ENCODE measurements at regions not wholly inside any gene's neighbourhood (a gene's known extent, or its start where the extent isn't known, plus 50 kb on each side); places are given as distances from the start of the nearest gene placed in this dataset.

GRCh38 chr5:169445191-169445590 is 138.4 kb upstream of the SPDL1 start:
- Histone ChIP-seq H3K36me3 (ENCODE audit: control insufficient read depth in 2 of 2, insufficient read depth in 1 of 2, low read length in 2 of 2) (no peaks in the 10 kb centered on the region), H3K4me3 (ENCODE audit: low read depth, low read length) (no peak overlapping the region), H3K9me3 (ENCODE audit: control insufficient read depth, insufficient read depth, low read depth, low read length) (no peaks in the 10 kb centered on the region), H3K27ac (ENCODE audit: extremely low read depth, low read depth, low read length) (no peak overlapping the region), H3K4me1 (ENCODE audit: control insufficient read depth, insufficient read depth, low read length) (peaks cover 8% of the 10 kb centered on the region)
- ChIA-PET CTCF (no interaction called here), POLR2A (no interaction called here)
- TF ChIP-seq ZNF660 (tag by site-specific recombination; IDR thresholded peaks at IDR 0.05): 0 out of 2 replicates have a peak, but pooled peaks have one; percentile 69
- no peak for TF ChIP-seq ZNF24 (tag by site-specific recombination; IDR thresholded peaks at IDR 0.05)

GRCh38 chr5:169442913-169443784 is 140.4 kb upstream of the SPDL1 start:
- POLR2A ChIA-PET: no interaction called here
- no peak overlapping the region for H3K4me3 ChIP-seq (ENCODE audit: low read depth, low read length)
- peaks cover 8% of the 10 kb centered on the region for H3K4me1 ChIP-seq (ENCODE audit: control insufficient read depth, insufficient read depth, low read length)
- H3K9me3 ChIP-seq (ENCODE audit: control insufficient read depth, insufficient read depth, low read depth, low read length): no peaks in the 10 kb centered on the region
- TF ChIP-seq HOXC10 (CRISPR knock-in tag; IDR thresholded peaks at IDR 0.05): no peak
- no peak for TF ChIP-seq ZNF704 (tag by site-specific recombination; IDR thresholded peaks at IDR 0.05)
- no peak for TF ChIP-seq ZBTB20 (tag by site-specific recombination; IDR thresholded peaks at IDR 0.05)
- TF ChIP-seq ZSCAN30 (tag by site-specific recombination; IDR thresholded peaks at IDR 0.05): no peak
- TF ChIP-seq ZNF544 (tag by site-specific recombination; IDR thresholded peaks at IDR 0.05): no peak
- TF ChIP-seq, protein P1, sequence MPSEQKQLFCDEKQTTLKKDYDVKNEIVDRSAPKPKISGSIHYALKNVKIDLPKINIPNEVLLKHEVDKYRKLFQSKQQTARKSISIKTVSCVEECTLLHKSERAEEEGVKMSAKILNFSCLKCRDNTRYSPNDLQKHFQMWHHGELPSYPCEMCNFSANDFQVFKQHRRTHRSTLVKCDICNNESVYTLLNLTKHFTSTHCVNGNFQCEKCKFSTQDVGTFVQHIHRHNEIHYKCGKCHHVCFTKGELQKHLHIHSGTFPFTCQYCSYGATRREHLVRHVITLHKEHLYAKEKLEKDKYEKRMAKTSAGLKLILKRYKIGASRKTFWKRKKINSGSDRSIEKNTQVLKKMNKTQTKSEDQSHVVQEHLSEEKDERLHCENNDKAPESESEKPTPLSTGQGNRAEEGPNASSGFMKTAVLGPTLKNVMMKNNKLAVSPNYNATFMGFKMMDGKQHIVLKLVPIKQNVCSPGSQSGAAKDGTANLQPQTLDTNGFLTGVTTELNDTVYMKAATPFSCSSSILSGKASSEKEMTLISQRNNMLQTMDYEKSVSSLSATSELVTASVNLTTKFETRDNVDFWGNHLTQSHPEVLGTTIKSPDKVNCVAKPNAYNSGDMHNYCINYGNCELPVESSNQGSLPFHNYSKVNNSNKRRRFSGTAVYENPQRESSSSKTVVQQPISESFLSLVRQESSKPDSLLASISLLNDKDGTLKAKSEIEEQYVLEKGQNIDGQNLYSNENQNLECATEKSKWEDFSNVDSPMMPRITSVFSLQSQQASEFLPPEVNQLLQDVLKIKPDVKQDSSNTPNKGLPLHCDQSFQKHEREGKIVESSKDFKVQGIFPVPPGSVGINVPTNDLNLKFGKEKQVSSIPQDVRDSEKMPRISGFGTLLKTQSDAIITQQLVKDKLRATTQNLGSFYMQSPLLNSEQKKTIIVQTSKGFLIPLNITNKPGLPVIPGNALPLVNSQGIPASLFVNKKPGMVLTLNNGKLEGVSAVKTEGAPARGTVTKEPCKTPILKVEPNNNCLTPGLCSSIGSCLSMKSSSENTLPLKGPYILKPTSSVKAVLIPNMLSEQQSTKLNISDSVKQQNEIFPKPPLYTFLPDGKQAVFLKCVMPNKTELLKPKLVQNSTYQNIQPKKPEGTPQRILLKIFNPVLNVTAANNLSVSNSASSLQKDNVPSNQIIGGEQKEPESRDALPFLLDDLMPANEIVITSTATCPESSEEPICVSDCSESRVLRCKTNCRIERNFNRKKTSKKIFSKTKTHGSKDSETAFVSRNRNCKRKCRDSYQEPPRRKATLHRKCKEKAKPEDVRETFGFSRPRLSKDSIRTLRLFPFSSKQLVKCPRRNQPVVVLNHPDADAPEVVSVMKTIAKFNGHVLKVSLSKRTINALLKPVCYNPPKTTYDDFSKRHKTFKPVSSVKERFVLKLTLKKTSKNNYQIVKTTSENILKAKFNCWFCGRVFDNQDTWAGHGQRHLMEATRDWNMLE (tag by site-specific recombination; conservative IDR thresholded peaks at IDR 0.05; ENCODE audit: low read depth): no peak
- no peak for TF ChIP-seq ZNF600 (tag by site-specific recombination; IDR thresholded peaks at IDR 0.05)
- TF ChIP-seq, protein P2, sequence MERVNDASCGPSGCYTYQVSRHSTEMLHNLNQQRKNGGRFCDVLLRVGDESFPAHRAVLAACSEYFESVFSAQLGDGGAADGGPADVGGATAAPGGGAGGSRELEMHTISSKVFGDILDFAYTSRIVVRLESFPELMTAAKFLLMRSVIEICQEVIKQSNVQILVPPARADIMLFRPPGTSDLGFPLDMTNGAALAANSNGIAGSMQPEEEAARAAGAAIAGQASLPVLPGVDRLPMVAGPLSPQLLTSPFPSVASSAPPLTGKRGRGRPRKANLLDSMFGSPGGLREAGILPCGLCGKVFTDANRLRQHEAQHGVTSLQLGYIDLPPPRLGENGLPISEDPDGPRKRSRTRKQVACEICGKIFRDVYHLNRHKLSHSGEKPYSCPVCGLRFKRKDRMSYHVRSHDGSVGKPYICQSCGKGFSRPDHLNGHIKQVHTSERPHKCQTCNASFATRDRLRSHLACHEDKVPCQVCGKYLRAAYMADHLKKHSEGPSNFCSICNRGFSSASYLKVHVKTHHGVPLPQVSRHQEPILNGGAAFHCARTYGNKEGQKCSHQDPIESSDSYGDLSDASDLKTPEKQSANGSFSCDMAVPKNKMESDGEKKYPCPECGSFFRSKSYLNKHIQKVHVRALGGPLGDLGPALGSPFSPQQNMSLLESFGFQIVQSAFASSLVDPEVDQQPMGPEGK (tag by site-specific recombination; IDR thresholded peaks at IDR 0.05): no peak
- TF ChIP-seq ZNF48 (tag by site-specific recombination; IDR thresholded peaks at IDR 0.05): no peak
- no peak for TF ChIP-seq ZNF571 (tag by site-specific recombination; IDR thresholded peaks at IDR 0.05)
- TF ChIP-seq ZFP3 (tag by site-specific recombination; IDR thresholded peaks at IDR 0.05; ENCODE audit: low read depth): no peak
- TF ChIP-seq, protein P3, sequence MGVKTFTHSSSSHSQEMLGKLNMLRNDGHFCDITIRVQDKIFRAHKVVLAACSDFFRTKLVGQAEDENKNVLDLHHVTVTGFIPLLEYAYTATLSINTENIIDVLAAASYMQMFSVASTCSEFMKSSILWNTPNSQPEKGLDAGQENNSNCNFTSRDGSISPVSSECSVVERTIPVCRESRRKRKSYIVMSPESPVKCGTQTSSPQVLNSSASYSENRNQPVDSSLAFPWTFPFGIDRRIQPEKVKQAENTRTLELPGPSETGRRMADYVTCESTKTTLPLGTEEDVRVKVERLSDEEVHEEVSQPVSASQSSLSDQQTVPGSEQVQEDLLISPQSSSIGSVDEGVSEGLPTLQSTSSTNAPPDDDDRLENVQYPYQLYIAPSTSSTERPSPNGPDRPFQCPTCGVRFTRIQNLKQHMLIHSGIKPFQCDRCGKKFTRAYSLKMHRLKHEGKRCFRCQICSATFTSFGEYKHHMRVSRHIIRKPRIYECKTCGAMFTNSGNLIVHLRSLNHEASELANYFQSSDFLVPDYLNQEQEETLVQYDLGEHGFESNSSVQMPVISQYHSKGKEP (tag by site-specific recombination; IDR thresholded peaks at IDR 0.05): no peak
- TF ChIP-seq ZNF138 (tag by site-specific recombination; IDR thresholded peaks at IDR 0.05; ENCODE audit: borderline replicate concordance): no peak
- no peak for TF ChIP-seq ZNF214 (tag by site-specific recombination; IDR thresholded peaks at IDR 0.05; ENCODE audit: borderline replicate concordance)
- no peak for TF ChIP-seq ELK4 (IDR thresholded peaks at IDR 0.05; ENCODE audit: borderline replicate concordance, low read depth, low read length)
- TF ChIP-seq ZNF560 (tag by site-specific recombination; IDR thresholded peaks at IDR 0.05; ENCODE audit: borderline replicate concordance): no peak
- no peak for TF ChIP-seq ZNF121 (tag by site-specific recombination; IDR thresholded peaks at IDR 0.05)
- TF ChIP-seq ZNF114 (tag by site-specific recombination; IDR thresholded peaks at IDR 0.05): no peak
- no peak for TF ChIP-seq PBX3 (CRISPR knock-in tag; IDR thresholded peaks at IDR 0.05)
- TF ChIP-seq RBAK (tag by site-specific recombination; IDR thresholded peaks at IDR 0.05): no peak
- CTCF ChIA-PET: interaction anchor here (0.7 kb wide), 1 partner anchor 103 kb away, joined by 4 read pairs; no protein-coding TSS in a partner anchor
- H3K36me3 ChIP-seq (ENCODE audit: control insufficient read depth in 2 of 2, insufficient read depth in 1 of 2, low read length in 2 of 2): no peaks in the 10 kb centered on the region
- H3K27ac ChIP-seq (ENCODE audit: extremely low read depth, low read depth, low read length): no peak overlapping the region

Data from HEK293 (cell line).